Suprapubic skin (tissue), 4 donors: ENCODE measurements at regions not wholly inside any gene's neighbourhood (a gene's known extent, or its start where the extent isn't known, plus 50 kb on each side); places are given as distances from the start of the nearest gene placed in this dataset.
"Not testable (repeated sequence)": the region's sequence is repeated elsewhere in the genome, so short reads cannot be mapped to it uniquely, and the experiment has no call there.

Experiments used
- DNase-seq, 2 donors: peaks; one replicate each; pipeline ENCODE4 v3.0.0-alpha.2; 2019; ENCODE audit warnings: low spot score in 2 of 2
- H3K27ac ChIP-seq: fragments of 200-600 bp; sonication (generic); one replicate; pipeline ENCODE4 v1.5.1; 2019
- H3K27me3 ChIP-seq: fragments of 200-600 bp; sonication (generic); one replicate; pipeline ENCODE4 v1.5.1; 2019
- H3K36me3 ChIP-seq: fragments of 200-600 bp; sonication (generic); one replicate; pipeline ENCODE4 v1.5.1; 2019
- H3K4me1 ChIP-seq: fragments of 200-600 bp; sonication (generic); one replicate; pipeline ENCODE4 v1.5.1; 2019
- H3K4me3 ChIP-seq: fragments of 200-600 bp; sonication (generic); one replicate; pipeline ENCODE4 v1.5.1; 2019; ENCODE audit warnings: mild to moderate bottlenecking
- H3K9me3 ChIP-seq: fragments of 200-600 bp; sonication (generic); one replicate; pipeline ENCODE4 v1.5.1; 2019
- CTCF ChIP-seq, 2 donors: fragments of 200-600 bp in 1 of 2; fragments of 450-650 bp in 1 of 2; sonication (generic) in 1 of 2; IDR thresholded peaks; one replicate each; pipeline ENCODE4 v1.5.1; 2016 to 2019; ENCODE audit warnings: antibody characterized with exemption in 2 of 2, mild to moderate bottlenecking in 1 of 2, moderate library complexity in 1 of 2
- EP300 ChIP-seq: sonication (generic); formaldehyde crosslinking; IDR thresholded peaks from one replicate; pipeline ENCODE4 v1.6.1; 2017; ENCODE audit warnings: antibody characterized with exemption
- POLR2A ChIP-seq, 2 donors: fragments of 450-650 bp; IDR thresholded peaks; one replicate each; pipeline ENCODE4 v1.6.1; 2017; ENCODE audit warnings: antibody characterized with exemption in 2 of 2, mild to moderate bottlenecking in 2 of 2, moderate library complexity in 2 of 2
- POLR2AphosphoS5 ChIP-seq, 3 donors: sonication (generic); formaldehyde crosslinking; IDR thresholded peaks; one replicate each; pipeline ENCODE4 v1.6.1; 2017; ENCODE audit warnings: antibody characterized with exemption in 3 of 3
- WGBS: methylation state at CpG from one replicate; pipeline ENCODE4 v1.1.5; 2018; 5-methylcytosine and 5-hydroxymethylcytosine counted together

GRCh38 chr6:65997539-65997938, 290.5 kb upstream of the EYS start:
- DNase-seq, result no peak
- Histone ChIP-seq H3K4me1 (no peaks in the 10 kb centered on the region), H3K4me3 (no peak overlapping the region), H3K9me3 (no peaks in the 10 kb centered on the region), H3K36me3 (no peaks in the 10 kb centered on the region), H3K27me3 (no peaks in the 10 kb centered on the region), H3K27ac (no peak overlapping the region)
- TF ChIP-seq POLR2A (IDR thresholded peaks at IDR 0.05) (no peak), CTCF (IDR thresholded peaks at IDR 0.05) (no peak), EP300 (no peak)
- 82% methylated on average over 1 of the region's 1 CpG for whole genome bisulfite sequencing

DNA sequence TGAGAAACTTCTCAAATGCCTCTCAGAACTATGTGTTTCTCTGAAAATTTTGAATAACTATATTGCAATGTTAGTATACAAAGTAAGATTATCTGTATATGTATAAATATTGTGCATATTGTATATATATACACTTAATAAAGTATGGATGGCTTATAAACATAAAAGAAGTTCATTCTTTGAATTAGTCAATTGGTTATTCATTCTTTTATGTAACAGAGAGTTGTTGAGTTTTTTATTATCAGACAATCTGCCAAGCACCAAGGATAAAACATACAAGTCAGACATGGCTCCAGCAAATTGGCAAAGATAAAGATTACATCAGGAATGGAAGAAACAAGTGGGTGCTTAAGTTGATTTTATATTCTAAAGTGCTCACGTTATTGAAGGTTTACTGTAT, 289.1 kb upstream of the EYS start:
- no peak overlapping the region for H3K4me3 ChIP-seq
- H3K27ac ChIP-seq, result no peak overlapping the region
- H3K4me1 ChIP-seq, result no peaks in the 10 kb centered on the region
- no peak for TF ChIP-seq POLR2AphosphoS5 (IDR thresholded peaks at IDR 0.05)
- no peak for TF ChIP-seq EP300
- TF ChIP-seq CTCF (IDR thresholded peaks at IDR 0.05), result no peak
- no peak for TF ChIP-seq POLR2A (IDR thresholded peaks at IDR 0.05)
- no peaks in the 10 kb centered on the region for H3K9me3 ChIP-seq
- H3K36me3 ChIP-seq, result no peaks in the 10 kb centered on the region
- no peaks in the 10 kb centered on the region for H3K27me3 ChIP-seq
- 65% methylated on average over 1 of the region's 1 CpG for WGBS
- DNase-seq, result no peak

DNA sequence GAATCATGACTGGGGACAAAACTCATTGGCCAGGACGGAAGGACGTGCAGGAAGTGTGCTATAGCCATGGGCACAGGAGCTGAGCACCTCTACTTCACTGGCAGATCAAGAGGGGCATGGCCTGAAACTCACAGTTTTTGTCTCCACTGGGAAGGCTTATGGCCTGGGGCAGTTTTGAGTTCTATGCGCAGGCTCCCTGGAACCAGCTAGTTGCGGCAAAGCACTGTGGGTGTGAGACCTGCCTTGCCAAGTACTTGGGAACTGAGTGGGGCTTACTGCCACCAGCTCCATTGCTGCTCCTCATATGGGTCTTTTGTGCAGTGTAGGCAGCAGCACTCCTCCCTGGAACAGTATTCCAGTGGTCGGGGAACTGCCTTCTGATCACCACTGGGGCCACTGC, 282.6 kb upstream of the EYS start:
- TF ChIP-seq CTCF (IDR thresholded peaks at IDR 0.05) (no peak), POLR2AphosphoS5 (IDR thresholded peaks at IDR 0.05) (no peak), POLR2A (IDR thresholded peaks at IDR 0.05) (no peak), EP300 (no peak)
- no peak overlapping the region for H3K4me3 ChIP-seq
- no peak overlapping the region for H3K27ac ChIP-seq
- WGBS, result 91% methylated on average over 5 of the region's 5 CpGs
- no peaks in the 10 kb centered on the region for H3K36me3 ChIP-seq
- no peak for DNase-seq
- H3K27me3 ChIP-seq, result no peaks in the 10 kb centered on the region
- H3K4me1 ChIP-seq, result no peaks in the 10 kb centered on the region
- H3K9me3 ChIP-seq, result no peaks in the 10 kb centered on the region

- no peak for DNase-seq
- WGBS, result 21% methylated on average over 1 of the region's 1 CpG
- TF ChIP-seq POLR2A (IDR thresholded peaks at IDR 0.05), result no peak
These were observed 281.0 kb upstream of the EYS start for GRCh38 chr6:65988006-65988405.

GRCh38 chr6:65984089-65984488, 277.1 kb upstream of the EYS start:
- 91% methylated on average over 2 of the region's 2 CpGs for WGBS
- H3K27me3 ChIP-seq, result no peaks in the 10 kb centered on the region
- no peak overlapping the region for H3K4me3 ChIP-seq
- DNase-seq, result no peak
- TF ChIP-seq POLR2A (IDR thresholded peaks at IDR 0.05) (no peak), CTCF (IDR thresholded peaks at IDR 0.05) (no peak), POLR2AphosphoS5 (IDR thresholded peaks at IDR 0.05) (no peak), EP300 (no peak)
- no peaks in the 10 kb centered on the region for H3K9me3 ChIP-seq
- no peaks in the 10 kb centered on the region for H3K4me1 ChIP-seq
- no peaks in the 10 kb centered on the region for H3K36me3 ChIP-seq
- no peak overlapping the region for H3K27ac ChIP-seq

More at GRCh38 chr6:65988006-65988405, 281.0 kb upstream of the EYS start:
- no peaks in the 10 kb centered on the region for H3K27me3 ChIP-seq
- no peak overlapping the region for H3K4me3 ChIP-seq
- no peaks in the 10 kb centered on the region for H3K36me3 ChIP-seq
- no peaks in the 10 kb centered on the region for H3K9me3 ChIP-seq
- H3K27ac ChIP-seq, result no peak overlapping the region
- H3K4me1 ChIP-seq, result no peaks in the 10 kb centered on the region

DNA sequence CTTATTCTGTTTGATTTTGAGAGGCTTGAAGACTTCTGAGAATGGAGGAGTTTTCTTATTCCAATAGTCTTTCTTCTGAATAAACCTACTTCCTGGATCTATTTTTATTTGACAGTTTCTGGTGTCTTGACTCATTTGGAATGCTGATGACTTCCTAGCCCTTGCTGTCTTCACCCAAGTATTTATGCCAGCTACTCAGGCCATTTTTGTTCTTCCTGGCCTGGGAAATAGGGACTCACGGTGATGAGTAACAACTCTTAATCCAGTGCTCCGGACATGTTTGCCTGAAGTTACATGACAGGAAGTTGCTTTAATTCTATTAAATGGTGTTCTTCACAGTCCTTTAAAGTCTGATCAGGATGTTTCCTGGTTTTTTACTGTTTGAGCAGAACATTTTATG, 272.1 kb upstream of the EYS start:
- H3K4me1 ChIP-seq, result no peaks in the 10 kb centered on the region
- WGBS, result 59% methylated on average over 2 of the region's 2 CpGs
- H3K4me3 ChIP-seq, result no peak overlapping the region
- H3K9me3 ChIP-seq, result no peaks in the 10 kb centered on the region
- no peak overlapping the region for H3K27ac ChIP-seq
- no peaks in the 10 kb centered on the region for H3K27me3 ChIP-seq
- no peak for DNase-seq
- H3K36me3 ChIP-seq, result no peaks in the 10 kb centered on the region
- TF ChIP-seq POLR2A (IDR thresholded peaks at IDR 0.05) (no peak), POLR2AphosphoS5 (IDR thresholded peaks at IDR 0.05) (no peak), CTCF (IDR thresholded peaks at IDR 0.05) (no peak), EP300 (no peak)

GRCh38 chr6:65971252-65971651, 264.2 kb upstream of the EYS start:
- not testable (repeated sequence) for H3K9me3 ChIP-seq, H3K4me1 ChIP-seq, H3K4me3 ChIP-seq, H3K27me3 ChIP-seq, H3K27ac ChIP-seq, H3K36me3 ChIP-seq, DNase-seq
- WGBS, result 97% methylated on average over 8 of the region's 9 CpGs
